ENCODE measurements at regions not wholly inside any gene's neighbourhood (a gene's known extent, or its start where the extent isn't known, plus 50 kb on each side); places are given as distances from the start of the nearest gene placed in this dataset.

DNA sequence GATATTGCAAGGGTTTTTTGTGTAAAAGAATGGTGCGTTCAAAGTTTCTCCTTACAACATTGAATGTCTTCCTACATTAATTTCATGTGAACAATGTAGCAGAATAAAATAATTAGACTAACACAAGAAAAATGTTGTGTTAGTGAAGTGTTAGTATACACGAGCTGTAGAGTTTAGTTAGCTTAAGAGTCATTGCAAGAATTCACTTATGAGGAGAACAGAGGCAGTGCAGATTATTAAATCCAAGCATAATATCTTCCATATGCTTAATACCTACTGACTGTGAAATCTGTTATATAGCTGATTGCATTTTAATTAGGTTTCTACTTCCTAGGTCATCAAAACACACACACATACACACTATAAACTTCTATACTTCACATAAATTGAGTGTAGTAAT, 959.0 kb downstream of the FAT4 start:
- TF ChIP-seq TAF1 (IDR thresholded peaks at IDR 0.05; ENCODE audit: low read depth, low read length): no peak
- TF ChIP-seq POLR2A (IDR thresholded peaks at IDR 0.05; ENCODE audit: low read depth, low read length): no peak
- no peak for TF ChIP-seq POLR2AphosphoS5 (IDR thresholded peaks at IDR 0.05; ENCODE audit: low read depth, low read length)
- TF ChIP-seq SPI1 (IDR thresholded peaks at IDR 0.05; ENCODE audit: low read depth, low read length): no peak
- TF ChIP-seq POU2F2 (IDR thresholded peaks at IDR 0.05; ENCODE audit: low read depth, low read length): no peak
